Muscle layer of duodenum (tissue), 2 donors: ENCODE measurements at regions not wholly inside any gene's neighbourhood (a gene's known extent, or its start where the extent isn't known, plus 50 kb on each side); places are given as distances from the start of the nearest gene placed in this dataset.

Source experiments
- H3K27ac ChIP-seq: one replicate; pipeline ENCODE4 v1.7.0; 2013; ENCODE audit warnings: mild to moderate bottlenecking, low read length
- H3K27me3 ChIP-seq: one replicate; pipeline ENCODE4 v1.7.0; 2013; ENCODE audit warnings: low read depth, mild to moderate bottlenecking, control low read depth, low read length
- H3K36me3 ChIP-seq, 2 donors: one replicate each; pipeline ENCODE4 v1.7.0; 2013; ENCODE audit warnings: low read length in 2 of 2, control low read depth in 1 of 2, mild to moderate bottlenecking in 1 of 2; ENCODE audit not compliant: insufficient read depth in 2 of 2, control insufficient read depth in 1 of 2
- H3K4me1 ChIP-seq, 2 donors: one replicate each; pipeline ENCODE4 v1.7.0; 2013; ENCODE audit warnings: low read length in 2 of 2, mild to moderate bottlenecking in 2 of 2, control low read depth in 1 of 2, moderate library complexity in 1 of 2; ENCODE audit not compliant: insufficient read depth in 2 of 2, control insufficient read depth in 1 of 2
- H3K4me3 ChIP-seq, 2 donors: one replicate each; pipeline ENCODE4 v1.7.0; 2013; ENCODE audit warnings: low read length in 2 of 2, low read depth in 1 of 2, mild to moderate bottlenecking in 1 of 2
- H3K9me3 ChIP-seq, 2 donors: one replicate each; pipeline ENCODE4 v1.7.0; 2013; ENCODE audit warnings: low read length in 2 of 2, control low read depth in 1 of 2, mild to moderate bottlenecking in 1 of 2; ENCODE audit not compliant: control insufficient read depth in 1 of 2
- donor health status: healthy.

DNA sequence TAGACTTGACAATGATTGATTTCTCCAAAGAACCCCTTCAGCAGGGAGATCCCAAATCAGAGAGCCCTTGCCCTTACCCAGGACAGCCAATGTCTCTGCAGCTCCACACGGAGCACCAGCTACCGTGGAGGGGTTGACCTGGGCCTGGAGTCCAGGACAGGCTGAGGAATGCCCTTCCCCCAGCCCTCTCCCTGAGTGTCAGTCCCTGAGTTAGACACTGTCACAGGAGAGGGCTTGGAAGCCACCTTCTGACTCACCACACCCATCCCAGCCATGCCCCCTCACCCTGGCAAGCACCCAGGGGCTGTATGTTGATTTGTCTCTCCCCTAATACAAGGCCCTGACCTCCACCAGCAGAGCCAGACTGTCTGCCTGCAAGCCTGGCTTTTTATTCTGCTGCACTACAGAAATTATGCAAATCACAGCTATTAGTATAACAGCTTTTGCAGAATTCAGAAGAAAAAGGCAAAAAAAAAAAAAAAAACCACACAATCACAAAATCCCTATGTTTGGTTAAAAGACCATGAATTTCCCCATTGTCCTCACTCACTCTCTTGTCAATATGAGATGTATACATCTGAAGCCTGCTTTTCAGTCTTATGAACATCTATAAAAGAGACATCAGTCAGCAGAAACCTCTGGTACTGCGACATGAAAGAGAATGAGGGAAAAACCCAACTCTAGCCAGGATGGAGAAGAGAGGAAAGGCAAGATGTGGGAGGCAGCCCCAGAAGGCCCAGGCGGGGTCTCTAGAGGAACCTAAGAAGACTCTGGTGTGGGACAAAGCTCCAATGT lies 240.7 kb downstream of the UQCRFS1 start:
- no peaks in the 10 kb centered on the region for H3K4me1 ChIP-seq
- H3K4me3 ChIP-seq, result no peak overlapping the region
- H3K27ac ChIP-seq, result no peak overlapping the region
- no peaks in the 10 kb centered on the region for H3K36me3 ChIP-seq
- H3K9me3 ChIP-seq, result no peaks in the 10 kb centered on the region
- no peaks in the 10 kb centered on the region for H3K27me3 ChIP-seq

DNA sequence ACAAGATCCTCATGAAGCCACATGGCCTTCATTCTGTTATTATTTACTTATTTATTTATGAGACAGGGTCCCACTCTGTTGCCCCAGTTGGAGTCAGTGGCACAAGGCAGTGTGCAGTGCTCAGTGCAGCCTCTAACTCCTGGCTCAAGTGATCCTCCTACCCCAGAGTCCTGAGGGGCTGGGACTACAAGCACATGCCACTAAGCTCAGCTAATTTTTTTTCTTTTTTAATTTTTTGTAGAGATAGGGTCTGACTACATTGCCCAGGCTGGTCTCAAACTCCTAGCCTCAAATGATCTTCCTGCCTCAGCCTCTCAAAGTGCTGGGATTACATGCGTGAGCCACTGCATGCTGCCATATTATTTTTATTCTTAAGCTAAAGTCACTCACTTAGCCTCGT lies 241.4 kb downstream of the UQCRFS1 start:
- no peaks in the 10 kb centered on the region for H3K27me3 ChIP-seq
- H3K27ac ChIP-seq, result no peak overlapping the region
- no peaks in the 10 kb centered on the region for H3K36me3 ChIP-seq
- no peaks in the 10 kb centered on the region for H3K4me1 ChIP-seq
- H3K4me3 ChIP-seq, result no peak overlapping the region
- H3K9me3 ChIP-seq, result no peaks in the 10 kb centered on the region

DNA sequence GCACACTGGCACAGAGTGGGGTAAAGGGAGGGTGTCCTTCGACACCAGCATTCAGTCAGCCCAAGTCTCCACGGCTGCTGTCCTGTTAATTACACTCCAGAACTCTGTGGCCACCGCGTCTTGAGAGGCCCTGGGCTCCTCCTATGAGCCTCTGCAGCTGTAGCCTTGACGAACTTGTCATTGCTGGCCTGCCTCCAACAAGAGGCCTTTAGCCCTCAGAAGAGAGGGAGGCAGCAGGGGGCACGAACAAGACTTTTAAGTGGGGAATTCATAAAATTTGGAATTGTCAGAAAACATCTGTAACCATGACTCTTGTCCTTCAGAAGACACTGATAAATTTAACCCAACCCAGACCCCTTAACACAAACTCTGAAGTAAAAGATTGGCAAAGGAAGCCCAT lies 241.9 kb downstream of the UQCRFS1 start:
- no peaks in the 10 kb centered on the region for H3K27me3 ChIP-seq
- no peaks in the 10 kb centered on the region for H3K36me3 ChIP-seq
- H3K27ac ChIP-seq, result no peak overlapping the region
- H3K4me1 ChIP-seq, result no peaks in the 10 kb centered on the region
- no peaks in the 10 kb centered on the region for H3K9me3 ChIP-seq
- H3K4me3 ChIP-seq, result no peak overlapping the region

DNA sequence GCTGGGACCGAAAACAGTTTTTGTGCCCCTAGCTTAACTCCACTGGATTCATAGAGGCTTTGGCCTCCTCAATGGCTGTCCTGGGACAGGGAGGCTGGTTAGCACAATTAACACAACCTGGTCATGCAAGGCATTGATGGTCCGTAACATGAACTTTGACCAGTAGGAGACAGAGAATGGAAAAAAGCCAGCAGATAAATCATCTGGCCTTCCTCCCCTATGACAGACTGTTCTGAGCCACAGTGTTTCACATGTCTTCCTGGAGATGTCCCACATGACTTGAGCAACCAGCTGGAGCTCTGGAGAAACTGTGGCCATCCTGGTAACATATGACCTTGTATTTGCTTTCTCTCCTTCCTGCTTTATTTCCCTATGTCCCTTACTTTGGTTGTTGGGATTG lies 244.2 kb downstream of the UQCRFS1 start:
- no peaks in the 10 kb centered on the region for H3K9me3 ChIP-seq
- H3K4me1 ChIP-seq, result no peaks in the 10 kb centered on the region
- no peak overlapping the region for H3K27ac ChIP-seq
- no peaks in the 10 kb centered on the region for H3K36me3 ChIP-seq
- no peaks in the 10 kb centered on the region for H3K27me3 ChIP-seq
- no peak overlapping the region for H3K4me3 ChIP-seq

DNA sequence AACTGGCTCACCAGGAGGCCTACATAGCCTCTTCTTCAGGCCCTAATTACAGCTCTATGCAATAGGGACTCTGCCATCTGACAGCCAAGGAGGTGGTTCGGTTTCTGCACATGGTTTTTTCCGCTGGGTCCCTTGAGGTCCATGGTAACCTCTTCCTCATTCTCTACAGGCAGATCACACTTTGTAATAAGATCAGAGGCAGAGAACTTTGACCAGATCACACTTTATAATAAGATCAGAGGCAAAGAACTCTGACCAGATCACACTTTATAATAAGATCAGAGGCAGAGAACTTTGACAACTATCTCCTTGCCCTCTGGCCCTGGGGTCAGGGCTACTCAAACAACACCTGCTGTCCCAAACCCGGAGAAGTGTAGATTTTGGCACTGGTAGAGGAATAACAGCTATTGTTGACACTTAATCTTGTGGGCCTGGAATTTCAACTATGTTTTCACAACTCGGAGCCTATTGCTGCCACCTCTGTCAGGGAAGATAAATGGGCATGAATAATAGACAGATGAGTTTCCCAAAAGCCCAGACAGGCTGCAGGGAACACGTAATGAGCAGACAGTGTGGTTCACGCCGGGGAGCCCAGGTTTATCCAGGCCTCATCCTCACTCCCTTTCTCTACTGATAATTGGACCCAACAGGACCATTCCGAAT lies 246.1 kb downstream of the UQCRFS1 start:
- Histone ChIP-seq H3K27ac (no peak overlapping the region), H3K4me3 (no peak overlapping the region), H3K4me1 (no peaks in the 10 kb centered on the region), H3K36me3 (no peaks in the 10 kb centered on the region), H3K9me3 (no peaks in the 10 kb centered on the region), H3K27me3 (no peaks in the 10 kb centered on the region)

DNA sequence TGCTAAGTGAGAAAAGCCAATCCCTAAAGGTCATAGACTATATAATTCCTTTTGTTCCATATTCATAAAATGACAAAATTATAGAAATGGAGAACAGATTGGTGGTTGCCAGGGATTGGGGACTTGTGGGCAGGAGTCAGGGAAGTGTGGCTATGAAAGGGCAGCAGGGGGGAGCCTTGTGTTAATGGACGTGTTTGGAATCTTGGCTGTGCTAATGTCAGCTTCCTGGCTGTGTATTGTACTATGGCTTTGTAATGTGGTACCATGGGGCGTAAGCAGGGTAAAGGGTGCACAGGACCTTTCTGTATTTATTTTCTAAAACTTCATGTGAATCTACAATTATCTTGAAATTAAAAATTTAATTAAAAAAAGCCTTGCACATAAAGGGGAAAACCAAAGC lies 248.5 kb downstream of the UQCRFS1 start:
- no peak overlapping the region for H3K27ac ChIP-seq
- no peaks in the 10 kb centered on the region for H3K9me3 ChIP-seq
- H3K36me3 ChIP-seq, result no peaks in the 10 kb centered on the region
- no peak overlapping the region for H3K4me3 ChIP-seq
- H3K27me3 ChIP-seq, result no peaks in the 10 kb centered on the region
- no peaks in the 10 kb centered on the region for H3K4me1 ChIP-seq

DNA sequence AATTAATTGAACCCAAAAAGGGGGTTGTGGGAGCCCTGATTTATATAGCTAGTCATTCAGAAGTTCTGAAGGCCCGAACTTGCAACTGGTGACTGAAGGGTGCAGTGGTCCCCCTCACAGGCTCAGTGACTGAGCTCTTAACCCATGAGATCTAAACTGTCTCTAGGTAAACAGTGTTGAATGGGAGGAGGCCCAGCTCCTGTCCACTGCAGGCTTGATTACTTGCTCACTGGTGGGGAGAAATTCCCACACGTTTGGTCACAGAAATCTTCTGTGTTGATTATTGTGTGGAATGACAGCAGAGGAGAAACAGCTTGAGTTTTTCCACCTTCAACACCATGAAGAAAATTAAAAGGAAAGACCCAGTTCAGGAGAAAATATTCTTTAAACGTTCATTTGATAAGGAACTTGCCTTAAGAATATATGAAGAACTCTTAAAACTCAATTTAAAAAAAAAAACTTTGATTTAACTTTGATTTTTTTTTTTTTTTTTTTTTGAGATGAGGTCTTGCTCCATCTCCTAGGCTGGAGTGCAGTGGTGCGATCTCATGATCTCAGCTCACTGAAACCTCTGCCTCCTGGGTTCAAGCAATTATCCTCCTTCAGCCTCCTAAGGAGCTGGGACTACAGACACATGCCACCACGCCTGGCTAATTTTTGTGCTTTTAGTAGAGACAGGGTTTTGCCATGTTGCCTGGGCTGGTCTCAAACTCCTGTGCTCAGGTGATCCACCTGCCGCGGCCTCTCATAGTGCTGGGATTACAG lies 249.3 kb downstream of the UQCRFS1 start:
- H3K4me3 ChIP-seq, result no peak overlapping the region
- H3K36me3 ChIP-seq, result no peaks in the 10 kb centered on the region
- no peaks in the 10 kb centered on the region for H3K9me3 ChIP-seq
- H3K4me1 ChIP-seq, result no peaks in the 10 kb centered on the region
- H3K27ac ChIP-seq, result no peak overlapping the region
- no peaks in the 10 kb centered on the region for H3K27me3 ChIP-seq

DNA sequence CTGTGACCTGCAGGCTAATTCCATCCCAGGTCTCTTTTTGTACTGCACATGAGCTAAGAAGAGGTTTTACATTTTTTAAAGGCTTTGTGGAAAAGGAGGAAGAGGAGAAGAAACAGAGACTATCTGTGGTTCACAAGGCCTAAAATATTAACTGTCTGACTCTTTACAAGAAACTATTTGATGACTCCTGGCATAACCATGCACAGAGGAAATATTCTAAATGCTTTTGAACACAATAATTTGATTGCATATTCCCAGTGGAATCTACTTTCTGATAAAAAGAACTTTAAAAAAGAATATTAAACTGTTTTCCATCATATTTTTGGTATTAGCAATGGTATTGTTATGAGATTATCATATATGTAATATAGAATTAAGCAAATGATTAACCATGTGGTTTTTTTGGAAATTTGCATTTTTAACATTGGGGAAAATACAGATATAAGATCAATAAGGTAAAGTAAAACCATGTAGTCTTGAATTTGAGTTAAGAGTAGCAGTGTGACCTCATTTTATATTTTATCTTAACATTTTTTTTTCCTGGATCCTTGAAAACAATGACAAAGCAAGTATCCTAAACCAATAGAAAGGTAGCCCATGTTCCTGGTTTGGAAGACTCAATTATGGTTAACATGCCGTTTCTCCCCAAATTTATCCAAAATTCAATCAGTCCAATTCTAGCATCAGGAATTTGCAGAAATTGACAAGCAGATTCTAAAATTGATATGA lies 251.0 kb downstream of the UQCRFS1 start:
- Histone ChIP-seq H3K36me3 (no peaks in the 10 kb centered on the region), H3K9me3 (peaks cover 0 to 4% of the 10 kb centered on the region in 2 donors), H3K27ac (no peak overlapping the region), H3K4me1 (no peaks in the 10 kb centered on the region), H3K27me3 (no peaks in the 10 kb centered on the region), H3K4me3 (no peak overlapping the region)

DNA sequence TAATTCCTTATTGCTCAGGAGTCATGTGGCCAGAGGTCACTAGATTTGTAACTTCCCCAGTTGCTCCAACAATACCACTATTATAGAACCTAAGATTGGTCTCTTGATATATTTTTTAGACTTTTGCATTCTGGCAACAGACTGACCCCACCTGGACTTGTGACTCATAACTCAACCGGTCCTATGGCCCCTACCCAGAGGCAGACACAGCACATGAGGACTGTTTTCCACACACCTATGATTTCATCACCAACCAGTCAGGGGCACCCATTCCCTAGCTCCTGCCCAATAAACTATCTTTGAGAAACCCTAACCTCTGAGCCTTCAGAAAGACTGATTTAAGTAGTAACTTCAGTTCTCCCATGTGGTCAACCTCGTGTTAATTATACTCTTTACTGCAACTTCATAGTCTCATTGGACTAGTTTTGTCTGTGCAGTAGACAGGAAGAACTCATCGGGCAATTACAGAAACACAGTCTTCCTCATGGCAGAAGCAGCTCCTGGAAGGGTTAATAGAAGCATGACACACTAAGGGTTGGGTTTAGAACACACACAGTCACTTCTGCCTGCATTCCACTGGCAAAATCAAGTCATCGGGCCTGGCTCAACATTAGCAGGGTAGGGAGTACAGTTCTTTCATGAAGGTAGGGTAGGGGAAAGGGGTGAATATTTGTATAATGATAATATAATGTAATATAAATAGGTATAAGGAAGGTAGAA lies 251.8 kb downstream of the UQCRFS1 start:
- Histone ChIP-seq H3K27me3 (no peaks in the 10 kb centered on the region), H3K4me3 (no peak overlapping the region), H3K9me3 (peaks cover 0 to 4% of the 10 kb centered on the region in 2 donors), H3K36me3 (no peaks in the 10 kb centered on the region), H3K27ac (no peak overlapping the region), H3K4me1 (no peaks in the 10 kb centered on the region)

DNA sequence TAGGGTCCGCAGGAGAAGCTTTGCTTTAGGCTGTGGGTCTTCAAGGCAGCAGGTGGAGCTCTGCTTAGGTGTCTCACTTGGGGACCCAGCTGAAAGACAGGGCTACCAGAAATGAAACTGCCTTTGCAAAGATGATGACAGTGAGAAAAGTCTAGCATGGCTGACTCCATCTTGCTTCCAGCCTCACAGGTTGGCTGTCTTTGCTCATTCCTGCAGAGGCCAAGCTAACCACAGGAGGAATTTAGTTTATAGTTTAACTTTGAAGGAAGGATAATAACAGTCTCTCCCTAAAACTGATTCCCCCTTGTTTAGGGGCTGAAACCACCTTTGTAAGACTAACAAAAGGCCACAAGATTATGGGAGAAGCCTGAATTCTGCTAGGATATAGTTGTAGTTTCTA lies 252.4 kb downstream of the UQCRFS1 start:
- no peak overlapping the region for H3K4me3 ChIP-seq
- no peak overlapping the region for H3K27ac ChIP-seq
- H3K27me3 ChIP-seq, result no peaks in the 10 kb centered on the region
- no peaks in the 10 kb centered on the region for H3K36me3 ChIP-seq
- H3K4me1 ChIP-seq, result no peaks in the 10 kb centered on the region
- H3K9me3 ChIP-seq, result peaks cover 0 to 4% of the 10 kb centered on the region in 2 donors
